ENCODE measurements at regions not wholly inside any gene's neighbourhood (a gene's known extent, or its start where the extent isn't known, plus 50 kb on each side); places are given as distances from the start of the nearest gene placed in this dataset.

DNA sequence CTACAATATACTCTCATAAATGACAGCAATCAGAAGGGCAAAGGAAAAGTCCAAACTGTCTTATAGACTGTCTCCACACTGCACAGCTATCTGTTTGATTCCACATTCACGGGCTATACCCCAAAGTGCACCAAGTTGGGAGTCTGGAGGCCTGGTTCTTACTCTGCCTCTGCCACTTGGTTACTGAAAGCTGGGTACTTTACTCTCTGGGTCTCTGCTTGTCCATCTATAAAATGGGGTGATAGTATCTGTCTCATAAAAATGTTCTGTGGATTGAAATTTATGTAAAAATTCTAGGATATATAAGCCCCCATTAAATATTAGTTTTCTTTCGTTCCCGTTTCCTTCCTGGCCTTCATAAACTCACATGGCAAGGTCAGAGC is 86.5 kb downstream of the CD164 start:
- intact Hi-C loops (cut with micrococcal nuclease) = no loop called here
- Histone ChIP-seq H3K27ac (replicated peaks) (no peak overlapping the region), H3K27me3 (ENCODE audit: low read depth) (peaks cover 2% of the 10 kb centered on the region), H3K4me3 (no peak overlapping the region), H3K36me3 (no peaks in the 10 kb centered on the region), H3K4me1 (peaks cover 47% of the 10 kb centered on the region), H3K9me3 (replicated peaks) (no peaks in the 10 kb centered on the region)
- TF ChIP-seq CTCF (IDR thresholded peaks at IDR 0.05; ENCODE audit: borderline replicate concordance) = no peak
- no peak for DNase-seq

GRCh38 chr6:109295109-109295773 is 87.0 kb downstream of the CD164 start:
- Histone ChIP-seq H3K4me3 (no peak overlapping the region), H3K27ac (replicated peaks) (no peak overlapping the region)

GRCh38 chr6:109292983-109293586 is 89.2 kb downstream of the CD164 start:
- Histone ChIP-seq H3K9me3 (replicated peaks) (no peaks in the 10 kb centered on the region), H3K4me1 (peaks cover 32% of the 10 kb centered on the region), H3K36me3 (no peaks in the 10 kb centered on the region), H3K4me3 (no peak overlapping the region), H3K27ac (replicated peaks) (peak overlapping the region; percentile 48), H3K27me3 (ENCODE audit: low read depth) (peaks cover 13% of the 10 kb centered on the region)
- intact Hi-C loops (cut with micrococcal nuclease) = no loop called here
- TF ChIP-seq CTCF (IDR thresholded peaks at IDR 0.05; ENCODE audit: borderline replicate concordance) = no peak
- DNase-seq = no peak

More at GRCh38 chr6:109295109-109295773, 87.0 kb downstream of the CD164 start:
- H3K4me1 ChIP-seq = peaks cover 45% of the 10 kb centered on the region
- H3K9me3 ChIP-seq (replicated peaks) = no peaks in the 10 kb centered on the region
- peaks cover 7% of the 10 kb centered on the region for H3K27me3 ChIP-seq (ENCODE audit: low read depth)
- intact Hi-C loops (cut with micrococcal nuclease) = no loop called here
- no peak for DNase-seq
- no peaks in the 10 kb centered on the region for H3K36me3 ChIP-seq
- no peak for TF ChIP-seq CTCF (IDR thresholded peaks at IDR 0.05; ENCODE audit: borderline replicate concordance)

DNA sequence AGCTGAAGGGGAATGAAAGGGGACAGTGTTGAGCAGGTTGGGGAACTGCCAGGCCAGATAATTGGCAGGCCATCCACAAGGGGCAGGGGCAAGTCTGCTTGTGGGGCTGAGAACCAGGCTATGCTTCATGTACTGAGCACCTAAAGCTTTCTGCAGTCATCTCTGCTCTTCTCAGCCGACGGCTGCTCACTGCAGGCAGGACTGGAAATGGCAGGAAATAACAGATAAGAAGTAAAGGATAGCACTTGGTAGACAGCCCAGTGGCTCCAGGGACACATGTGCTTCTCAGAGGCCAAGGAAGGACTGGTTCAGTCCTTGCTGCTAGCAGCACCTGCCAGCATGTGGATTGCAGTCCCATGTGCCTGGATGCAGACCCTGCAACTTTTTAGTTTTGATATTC is 89.8 kb downstream of the CD164 start:
- H3K4me3 ChIP-seq = no peak overlapping the region
- peaks cover 13% of the 10 kb centered on the region for H3K27me3 ChIP-seq (ENCODE audit: low read depth)
- no peak for DNase-seq
- intact Hi-C loops (cut with micrococcal nuclease) = no loop called here
- H3K27ac ChIP-seq (replicated peaks) = peak overlapping the region; percentile 41
- no peaks in the 10 kb centered on the region for H3K9me3 ChIP-seq (replicated peaks)
- H3K4me1 ChIP-seq = peaks cover 29% of the 10 kb centered on the region
- TF ChIP-seq CTCF (IDR thresholded peaks at IDR 0.05; ENCODE audit: borderline replicate concordance) = no peak
- H3K36me3 ChIP-seq = no peaks in the 10 kb centered on the region

DNA sequence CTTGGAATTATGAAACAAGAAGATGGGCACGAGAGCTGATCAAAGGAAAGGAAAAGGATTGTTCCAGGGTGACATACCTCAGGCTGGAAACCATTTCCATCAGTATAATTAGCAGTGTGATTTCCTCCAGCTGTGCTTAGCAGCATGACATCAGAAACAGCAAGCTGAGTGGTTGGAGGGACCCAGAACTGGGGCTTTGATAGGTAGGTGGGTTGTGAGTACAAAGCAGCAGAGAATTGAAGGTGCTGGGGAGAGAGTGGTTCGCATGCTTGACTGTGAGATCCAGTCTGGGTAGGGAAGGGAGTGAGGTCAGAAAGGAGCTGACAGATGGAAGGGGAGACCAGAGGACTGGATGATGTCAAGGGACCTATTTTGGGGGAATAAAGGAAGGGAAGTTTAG is 90.4 kb downstream of the CD164 start:
- Histone ChIP-seq H3K27me3 (ENCODE audit: low read depth) (peaks cover 13% of the 10 kb centered on the region), H3K4me3 (no peak overlapping the region), H3K9me3 (replicated peaks) (no peaks in the 10 kb centered on the region), H3K4me1 (peaks cover 24% of the 10 kb centered on the region), H3K36me3 (no peaks in the 10 kb centered on the region), H3K27ac (replicated peaks) (peak overlapping the region; percentile 41)
- no peak for TF ChIP-seq CTCF (IDR thresholded peaks at IDR 0.05; ENCODE audit: borderline replicate concordance)
- DNase-seq = no peak
- intact Hi-C loops (cut with micrococcal nuclease) = no loop called here

Data from left ventricle myocardium inferior (tissue), 1 donor.